IMR-90 (cell line): ENCODE measurements at regions not wholly inside any gene's neighbourhood (a gene's known extent, or its start where the extent isn't known, plus 50 kb on each side); places are given as distances from the start of the nearest gene placed in this dataset.

Experiments
- ATAC-seq: fragments of 200-7000 bp; cut with Tn5 transposase; 2 replicates; pipeline ENCODE4 v1.9.1; 2020; ENCODE audit warnings: low read depth, mild to moderate bottlenecking, moderate library complexity
- BruUV-seq: library from RNA; stranded (reverse); fragments of 400-500 nt; replicated peaks from 2 replicates; lab custom pipeline; 2021; lab: Mats Ljungman, UMichigan
- CTCF ChIA-PET: fragments of 300-600 bp; formaldehyde crosslinking; extraction: SDS; loops from one replicate; lab custom pipeline; 2021; ENCODE audit warnings: antibody characterized with exemption; lab: Yijun Ruan, JAX
- POLR2A ChIA-PET: fragments of 300-600 bp; sonication (Branson Sonifier 250); formaldehyde crosslinking; loops from one replicate; lab custom pipeline; 2022; ENCODE audit warnings: antibody characterized with exemption; ENCODE audit not compliant: unreplicated experiment; lab: Charles Lee
- DNase-seq: peaks from one replicate; pipeline ENCODE4 v3.0.0; 2013
- H2AFZ ChIP-seq: replicated peaks from 2 replicates; pipeline ENCODE3; 2013; ENCODE audit warnings: low read length, mild to moderate bottlenecking; ENCODE audit not compliant: poor library complexity
- H2AK5ac ChIP-seq: 2 replicates; pipeline ENCODE4 v1.6.1; 2013; ENCODE audit warnings: low read depth, low read length, inconsistent platforms
- H2AK9ac ChIP-seq: replicated peaks from 2 replicates; pipeline ENCODE3; 2013; ENCODE audit warnings: mild to moderate bottlenecking, low read depth, low read length, moderate library complexity; ENCODE audit not compliant: poor library complexity
- H2BK120ac ChIP-seq: 2 replicates; pipeline ENCODE4 v1.6.1; 2013; ENCODE audit warnings: low read depth, low read length, inconsistent platforms
- H2BK15ac ChIP-seq: 3 replicates; pipeline ENCODE4 v1.6.1; 2013; ENCODE audit warnings: low read depth, low read length, inconsistent platforms
- H2BK20ac ChIP-seq: 2 replicates; pipeline ENCODE4 v1.6.1; 2013; ENCODE audit warnings: low read depth, mild to moderate bottlenecking, inconsistent platforms, low read length, moderate library complexity
- H2BK5ac ChIP-seq: 2 replicates; pipeline ENCODE4 v1.6.1; 2013; ENCODE audit warnings: mild to moderate bottlenecking, low read depth, low read length, inconsistent platforms; ENCODE audit not compliant: poor library complexity, severe bottlenecking
- H3K14ac ChIP-seq: replicated peaks from 2 replicates; pipeline ENCODE4 v1.6.1; 2013; ENCODE audit warnings: low read depth, low read length, inconsistent platforms
- H3K18ac ChIP-seq: 2 replicates; pipeline ENCODE4 v1.6.1; 2013; ENCODE audit warnings: low read depth, low read length, control low read depth
- H3K23ac ChIP-seq: 2 replicates; pipeline ENCODE4 v1.6.1; 2013; ENCODE audit warnings: low read depth, low read length, inconsistent platforms
- H3K27ac ChIP-seq: 2 replicates; pipeline ENCODE4 v1.5.1; 2013; ENCODE audit warnings: mild to moderate bottlenecking, control low read depth, low read length; ENCODE audit not compliant: insufficient read depth
- H3K27me3 ChIP-seq: 2 replicates; pipeline ENCODE4 v1.6.1; 2013; ENCODE audit warnings: low read length; ENCODE audit not compliant: control insufficient read depth, insufficient read depth
- H3K36me3 ChIP-seq: 2 replicates; pipeline ENCODE4 v1.6.1; 2013; ENCODE audit warnings: low read length, mixed read lengths; ENCODE audit not compliant: control insufficient read depth, insufficient read depth
- H3K4ac ChIP-seq: 2 replicates; pipeline ENCODE4 v1.6.1; 2013; ENCODE audit warnings: low read depth, low read length, inconsistent platforms
- H3K4me1 ChIP-seq: 2 replicates; pipeline ENCODE4 v1.6.1; 2013; ENCODE audit warnings: low read length, mixed read lengths; ENCODE audit not compliant: control insufficient read depth, insufficient read depth
- H3K4me2 ChIP-seq: 2 replicates; pipeline ENCODE4 v1.6.1; 2013; ENCODE audit warnings: low read depth, mild to moderate bottlenecking, control low read depth, low read length, moderate library complexity
- H3K4me3 ChIP-seq: 2 replicates; pipeline ENCODE4 v1.5.1; 2013; ENCODE audit warnings: low read depth, mild to moderate bottlenecking, control low read depth, low read length, moderate library complexity; ENCODE audit not compliant: insufficient read depth
- H3K56ac ChIP-seq: 2 replicates; pipeline ENCODE4 v1.6.1; 2013; ENCODE audit warnings: low read length, inconsistent platforms; ENCODE audit not compliant: insufficient read depth; ENCODE audit errors: extremely low read depth
- H3K79me1 ChIP-seq, 2 experiments: 2 replicates each; pipeline ENCODE4 v1.6.1; 2013; ENCODE audit warnings: low read length in 2 of 2, inconsistent platforms in 1 of 2, low read depth in 1 of 2
- H3K9ac ChIP-seq: 2 replicates; pipeline ENCODE4 v1.6.1; 2013; ENCODE audit warnings: low read depth, low read length, control low read depth
- H3K9me1 ChIP-seq: 2 replicates; pipeline ENCODE4 v1.6.1; 2013; ENCODE audit warnings: low read length, inconsistent platforms; ENCODE audit not compliant: insufficient read depth
- H3K9me3 ChIP-seq: 2 replicates; pipeline ENCODE4 v1.6.1; 2013; ENCODE audit warnings: low read length; ENCODE audit not compliant: control insufficient read depth, insufficient read depth
- H4K20me1 ChIP-seq: 2 replicates; pipeline ENCODE4 v1.6.1; 2013; ENCODE audit warnings: low read length, inconsistent platforms; ENCODE audit not compliant: insufficient read depth
- H4K5ac ChIP-seq: 2 replicates; pipeline ENCODE4 v1.6.1; 2013; ENCODE audit warnings: mild to moderate bottlenecking, low read depth, low read length, control low read depth
- H4K8ac ChIP-seq, 2 experiments: 2 replicates each; pipeline ENCODE4 v1.6.1; 2013; ENCODE audit warnings: low read depth in 2 of 2, low read length in 2 of 2, control low read depth in 1 of 2, inconsistent platforms in 1 of 2
- H4K91ac ChIP-seq: 2 replicates; pipeline ENCODE4 v1.6.1; 2013; ENCODE audit warnings: low read depth, low read length, inconsistent platforms; ENCODE audit not compliant: insufficient read depth
- CHD1 ChIP-seq: IDR thresholded peaks from 2 replicates; pipeline ENCODE4 v1.6.1; 2012; ENCODE audit warnings: low read depth, low read length, improper control_type of control experiment
- CTCF ChIP-seq: conservative IDR thresholded peaks from 2 replicates; pipeline ENCODE4 v1.5.1; 2012; ENCODE audit warnings: mild to moderate bottlenecking, low read depth, low read length, improper control_type of control experiment
- FOS ChIP-seq: fragments of 150-350 bp; IDR thresholded peaks from 2 replicates; pipeline ENCODE4 v1.6.1; 2016; ENCODE audit warnings: low read depth, low read length
- MAFK ChIP-seq: IDR thresholded peaks from 2 replicates; pipeline ENCODE4 v1.6.1; 2012; ENCODE audit warnings: low read depth, low read length, improper control_type of control experiment
- MAZ ChIP-seq: IDR thresholded peaks from 2 replicates; pipeline ENCODE4 v1.6.1; 2012; ENCODE audit warnings: low read depth, mild to moderate bottlenecking, low read length, improper control_type of control experiment, moderate library complexity, borderline replicate concordance
- MXI1 ChIP-seq: IDR thresholded peaks from 2 replicates; pipeline ENCODE4 v1.6.1; 2012; ENCODE audit warnings: low read depth, mild to moderate bottlenecking, low read length, moderate library complexity, borderline replicate concordance
- NFE2L2 ChIP-seq: fragments of 150-350 bp; IDR thresholded peaks from 2 replicates; pipeline ENCODE4 v1.6.1; 2016; ENCODE audit warnings: low read depth, mild to moderate bottlenecking, low read length
- POLR2A ChIP-seq: IDR thresholded peaks from 2 replicates; pipeline ENCODE4 v1.6.1; 2012; ENCODE audit warnings: mild to moderate bottlenecking, low read depth, low read length
- RAD21 ChIP-seq: IDR thresholded peaks from 2 replicates; pipeline ENCODE4 v1.6.1; 2012; ENCODE audit warnings: low read length, improper control_type of control experiment
- RCOR1 ChIP-seq: IDR thresholded peaks from 2 replicates; pipeline ENCODE4 v1.6.1; 2012; ENCODE audit warnings: mild to moderate bottlenecking, low read length, improper control_type of control experiment; ENCODE audit not compliant: insufficient replicate concordance
- RFX5 ChIP-seq: IDR thresholded peaks from 2 replicates; pipeline ENCODE4 v1.8.0; 2012; ENCODE audit warnings: low read depth, mild to moderate bottlenecking, low read length, moderate library complexity
- SMC3 ChIP-seq: fragments of 150-350 bp; IDR thresholded peaks from 2 replicates; pipeline ENCODE4 v1.6.1; 2016; ENCODE audit warnings: low read depth, mild to moderate bottlenecking, antibody characterized with exemption, low read length, moderate library complexity
- WGBS, 2 experiments: methylation state at CpG; one replicate each; pipeline versions ENCODE4 v1.1.5 to v1.1.7; 2013; ENCODE audit warnings: missing lambda C conversion rate in 2 of 2; ENCODE audit not compliant: insufficient read length in 1 of 2; ENCODE audit errors: extremely low coverage in 2 of 2; 5-methylcytosine and 5-hydroxymethylcytosine counted together
- dilution Hi-C: fragments of 300-500 bp; cut with HindIII; formaldehyde crosslinking; loops from one replicate; pipeline ENCODE4 v1.14.3; 2018; ENCODE audit warnings: low sequenced_read_pairs; ENCODE audit not compliant: unreplicated experiment
- in situ Hi-C: fragments of 300-500 bp; cut with MboI; formaldehyde crosslinking; loops from 3 replicates; pipeline ENCODE4 v1.14.3; 2019; ENCODE audit warnings: low sequenced_read_pairs, inconsistent platforms, mixed read lengths
- intact Hi-C: fragments of 100-400 bp; cut with micrococcal nuclease; formaldehyde crosslinking; loops from 2 replicates; pipeline ENCODE4 v1.10.0; 2022

- TF ChIP-seq CTCF: no peak
- no peak for TF ChIP-seq MAZ
- TF ChIP-seq RAD21: no peak
- no peak for TF ChIP-seq POLR2A
- TF ChIP-seq SMC3: no peak
- TF ChIP-seq NFE2L2: no peak
- TF ChIP-seq MXI1: no peak
- no peak for TF ChIP-seq FOS
- TF ChIP-seq CHD1: no peak
- TF ChIP-seq MAFK: no peak
- no peak for TF ChIP-seq RFX5
- TF ChIP-seq RCOR1: no peak
- Histone ChIP-seq H3K36me3 (no peaks in the 10 kb centered on the region), H3K4me1 (no peaks in the 10 kb centered on the region), H2AFZ (no peak overlapping the region), H3K4ac (no peak overlapping the region), H4K91ac (no peak overlapping the region), H3K14ac (no peak overlapping the region), H3K9ac (no peak overlapping the region), H2BK15ac (no peak overlapping the region), H3K9me3 (no peaks in the 10 kb centered on the region), H3K27me3 (no peaks in the 10 kb centered on the region), H2BK5ac (no peak overlapping the region), H2BK20ac (no peak overlapping the region), H3K79me1 (no peaks in the 10 kb centered on the region), H3K56ac (no peak overlapping the region), H3K9me1 (no peaks in the 10 kb centered on the region), H3K23ac (no peak overlapping the region), H2AK9ac (no peak overlapping the region), H3K4me2 (no peak overlapping the region), H4K8ac (no peak overlapping the region), H2BK120ac (no peak overlapping the region), H3K27ac (no peak overlapping the region), H2AK5ac (no peak overlapping the region), H3K4me3 (no peak overlapping the region), H4K20me1 (no peaks in the 10 kb centered on the region), H4K5ac (no peak overlapping the region), H3K18ac (no peak overlapping the region)
- no TSS peak for BruUV-seq
- in situ Hi-C loops: no loop called here
- DNase-seq: no peak
- POLR2A ChIA-PET: no interaction called here
- ATAC-seq: no peak
- intact Hi-C loops: no loop called here
- CTCF ChIA-PET: no interaction called here
- WGBS, 2 experiments: no CpG with 5 or more reads among the region's 2 CpGs
- dilution Hi-C loops: no loop called here
These were observed 295.4 kb upstream of the PPFIA2 start for GRCh38 chr12:82054566-82054965.
